GM12878 (cell line): ENCODE measurements at regions not wholly inside any gene's neighbourhood (a gene's known extent, or its start where the extent isn't known, plus 50 kb on each side); places are given as distances from the start of the nearest gene placed in this dataset.

ENCODE experiments used
- ATAC-seq: fragments of 200-7000 bp; cut with Tn5 transposase; 3 replicates; pipeline ENCODE4 v1.9.1; 2020; ENCODE audit warnings: mild to moderate bottlenecking, moderate library complexity
- BruUV-seq: library from RNA; stranded (reverse); fragments of 400-500 nt; replicated peaks from 2 replicates; lab custom pipeline; 2021; lab: Mats Ljungman, UMichigan
- CTCF ChIA-PET: fragments of 300-600 bp; sonication (Branson Sonifier 250); formaldehyde crosslinking; extraction: SDS; loops from one replicate; lab custom pipeline; 2021; ENCODE audit warnings: inconsistent platforms; lab: Yijun Ruan, JAX
- POLR2A ChIA-PET: fragments of 350-600 bp; formaldehyde crosslinking; extraction: SDS; loops from one replicate; lab custom pipeline; 2021; ENCODE audit warnings: inconsistent platforms; lab: Charles Lee
- RAD21 ChIA-PET: fragments of 300-600 bp; sonication (Branson Sonifier 250); formaldehyde crosslinking; loops from one replicate; lab custom pipeline; 2023; ENCODE audit warnings: antibody characterized with exemption; ENCODE audit not compliant: unreplicated experiment; lab: Charles Lee
- SMC1A ChIA-PET: fragments of 300-600 bp; sonication (Branson Sonifier 250); formaldehyde crosslinking; loops from one replicate; lab custom pipeline; 2023; ENCODE audit not compliant: unreplicated experiment, uncharacterized antibody; lab: Charles Lee
- DNase-seq: peaks from one replicate; pipeline ENCODE4 v3.0.0-alpha.2; 2011; ENCODE audit warnings: low read depth, low spot score
- FAIRE-seq: peaks from 3 replicates; lab custom pipeline; 2011; peaks lifted over from hg19 to GRCh38; lab: Jason Lieb, UNC
- H2AFZ ChIP-seq: 2 replicates; pipeline ENCODE4 v1.6.0; 2011; ENCODE audit warnings: low read depth, low read length, control low read depth; ENCODE audit not compliant: control insufficient read depth
- H3K27ac ChIP-seq: 2 replicates; pipeline ENCODE4 v1.5.1; 2011; ENCODE audit warnings: control low read depth; ENCODE audit not compliant: control insufficient read depth, insufficient read depth
- H3K27me3 ChIP-seq, 2 experiments: replicated peaks in 1 of 2; 2 replicates each; pipeline versions ENCODE4 v1.6.0 to v1.6.1; 2011; ENCODE audit warnings: low read length in 1 of 2; ENCODE audit not compliant: control insufficient read depth in 2 of 2, insufficient read depth in 2 of 2
- H3K36me3 ChIP-seq, 2 experiments: 2 replicates each; pipeline ENCODE4 v1.5.1; 2011; ENCODE audit warnings: low read length in 1 of 2; ENCODE audit not compliant: control insufficient read depth in 2 of 2, insufficient read depth in 2 of 2
- H3K4me1 ChIP-seq: 2 replicates; pipeline ENCODE4 v1.6.1; 2011; ENCODE audit warnings: mild to moderate bottlenecking, low read length, moderate library complexity, mixed read lengths; ENCODE audit not compliant: control insufficient read depth, insufficient read depth
- H3K4me2 ChIP-seq: 2 replicates; pipeline ENCODE4 v1.6.0; 2011; ENCODE audit warnings: control low read depth; ENCODE audit not compliant: control insufficient read depth, insufficient read depth
- H3K4me3 ChIP-seq: fragments of 200-600 bp; sonication (generic); 2 replicates; pipeline ENCODE4 v1.5.1; 2016
- H3K79me2 ChIP-seq: 2 replicates; pipeline ENCODE4 v1.6.0; 2011; ENCODE audit warnings: low read length; ENCODE audit not compliant: control insufficient read depth, insufficient read depth
- H3K9ac ChIP-seq: 2 replicates; pipeline ENCODE4 v1.8.0; 2011; ENCODE audit warnings: low read length, control low read depth, mixed read lengths; ENCODE audit not compliant: control insufficient read depth, insufficient read depth
- H3K9me3 ChIP-seq: replicated peaks from 3 replicates; pipeline ENCODE4 v1.5.1; 2011; ENCODE audit warnings: mild to moderate bottlenecking, low read length; ENCODE audit not compliant: control insufficient read depth, insufficient read depth
- H4K20me1 ChIP-seq: 2 replicates; pipeline ENCODE4 v1.6.0; 2011; ENCODE audit not compliant: control insufficient read depth, insufficient read depth
- CHD4 ChIP-seq: fragments of 200-600 bp; sonication (generic); IDR thresholded peaks from 2 replicates; pipeline ENCODE4 v1.6.1; 2016; ENCODE audit warnings: mild to moderate bottlenecking
- CREB1 ChIP-seq: IDR thresholded peaks from 2 replicates; pipeline ENCODE4 v1.6.1; 2012; ENCODE audit warnings: low read depth, mild to moderate bottlenecking, inconsistent platforms
- KDM1A ChIP-seq: fragments of 200-600 bp; sonication (generic); IDR thresholded peaks from 2 replicates; pipeline ENCODE4 v1.6.1; 2016; ENCODE audit warnings: borderline replicate concordance
- MTA2 ChIP-seq: fragments of 450-650 bp; IDR thresholded peaks from 2 replicates; pipeline ENCODE4 v1.6.1; 2016; ENCODE audit warnings: low read depth, mild to moderate bottlenecking, moderate library complexity
- NBN ChIP-seq: fragments of 450-650 bp; IDR thresholded peaks from 2 replicates; pipeline ENCODE4 v1.6.1; 2016
- STAT3 ChIP-seq: IDR thresholded peaks from 2 replicates; pipeline ENCODE4 v1.6.1; 2011; ENCODE audit warnings: low read depth, low read length, improper control_type of control experiment
- WRNIP1 ChIP-seq: IDR thresholded peaks from 2 replicates; pipeline ENCODE4 v1.6.1; 2011; ENCODE audit warnings: low read depth, low read length, improper control_type of control experiment, borderline replicate concordance
- YBX1 ChIP-seq: fragments of 450-650 bp; IDR thresholded peaks from 2 replicates; pipeline ENCODE4 v1.6.1; 2016; ENCODE audit warnings: antibody characterized with exemption
- WGBS: methylation state at CpG from one replicate; pipeline ENCODE4 v1.1.6; 2016; ENCODE audit warnings: low lambda C conversion rate; ENCODE audit not compliant: insufficient replicate concordance, insufficient coverage; ENCODE audit errors: missing lambda C conversion rate; 5-methylcytosine and 5-hydroxymethylcytosine counted together
- in situ Hi-C: fragments of 300-500 bp; cut with MboI; formaldehyde crosslinking; loops from 9 replicates; pipeline ENCODE4 v1.14.3; 2018; ENCODE audit warnings: mixed read lengths
- intact Hi-C: fragments of 100-400 bp; cut with micrococcal nuclease; formaldehyde crosslinking; loops from one replicate; pipeline ENCODE4 v1.14.2; 2022; ENCODE audit not compliant: unreplicated experiment

DNA sequence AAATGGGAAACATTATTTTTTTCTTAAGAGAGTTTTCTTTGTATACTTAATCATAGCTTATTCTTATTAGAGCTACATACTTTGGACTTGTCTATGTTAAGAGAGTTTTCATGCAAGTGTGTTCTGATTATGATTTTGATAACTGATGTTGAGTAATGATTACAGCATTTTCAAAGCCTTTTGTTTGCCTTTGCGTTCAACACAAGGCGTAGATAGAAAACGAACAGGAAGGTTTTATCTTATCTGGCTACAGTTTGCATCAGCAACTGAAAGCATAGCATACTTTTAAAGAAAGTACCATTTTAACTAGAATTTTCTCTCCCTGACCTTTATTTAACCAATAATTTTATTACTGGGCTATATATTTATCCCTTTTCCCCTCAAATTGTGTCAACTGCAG is 51.6 kb upstream of the PDLIM5 start:
- H3K4me3 ChIP-seq: no peak overlapping the region
- ChIA-PET POLR2A (no interaction called here), CTCF (interaction anchor here (0.6 to 1.4 kb wide), 3 partner anchors 11 to 1756 kb away, joined by 3 read pairs; no protein-coding TSS in a partner anchor), RAD21 (no interaction called here), SMC1A (interaction anchor here (1.4 kb wide), 1 partner anchor 221 kb away, joined by 4 read pairs; no protein-coding TSS in a partner anchor)
- H4K20me1 ChIP-seq: no peaks in the 10 kb centered on the region
- BruUV-seq: no TSS peak
- intact Hi-C loops: no loop called here
- in situ Hi-C loops: no loop called here
- no peak overlapping the region for H3K9ac ChIP-seq
- TF ChIP-seq KDM1A: no peak
- no peak for TF ChIP-seq WRNIP1
- no peak for TF ChIP-seq MTA2
- no peak for TF ChIP-seq STAT3
- no peak for TF ChIP-seq CHD4
- TF ChIP-seq YBX1: no peak
- no peak for TF ChIP-seq CREB1
- no peak for TF ChIP-seq NBN
- H3K27me3 ChIP-seq: no peaks in the 10 kb centered on the region
- no peak for ATAC-seq
- no peaks in the 10 kb centered on the region for H3K9me3 ChIP-seq
- WGBS: 61% methylated on average over 3 of the region's 3 CpGs
- no peak overlapping the region for H2AFZ ChIP-seq
- H3K79me2 ChIP-seq: no peaks in the 10 kb centered on the region
- no peaks in the 10 kb centered on the region for H3K4me1 ChIP-seq
- no peak for DNase-seq
- H3K36me3 ChIP-seq: no peaks in the 10 kb centered on the region
- no peak overlapping the region for H3K4me2 ChIP-seq
- no peak for FAIRE-seq
- H3K27ac ChIP-seq: no peak overlapping the region
